H1 (cell line): ENCODE measurements at regions not wholly inside any gene's neighbourhood (a gene's known extent, or its start where the extent isn't known, plus 50 kb on each side); places are given as distances from the start of the nearest gene placed in this dataset.

Experiments
- CTCF ChIA-PET: fragments of 300-600 bp; sonication (Branson Sonifier 250); formaldehyde crosslinking; loops from one replicate; lab custom pipeline; 2021; ENCODE audit not compliant: partially characterized antibody; lab: Charles Lee
- POLR2A ChIA-PET: fragments of 300-600 bp; sonication (Branson Sonifier 250); formaldehyde crosslinking; loops from one replicate; lab custom pipeline; 2021; ENCODE audit warnings: inconsistent platforms; ENCODE audit not compliant: partially characterized antibody; lab: Charles Lee
- DNase-seq, 2 experiments: peaks; one replicate each; pipeline versions ENCODE4 v3.0.0 to v3.0.0-alpha.2; 2010 to 2022; ENCODE audit warnings: low spot score in 2 of 2, low read depth in 1 of 2, mixed read lengths in 1 of 2
- FAIRE-seq: peaks from 2 replicates; lab custom pipeline; 2011; peaks lifted over from hg19 to GRCh38; lab: Jason Lieb, UNC
- H2AFZ ChIP-seq: 2 replicates; pipeline ENCODE4 v1.8.1; 2012; ENCODE audit warnings: low read length, inconsistent platforms
- H2AK5ac ChIP-seq: 2 replicates; pipeline ENCODE4 v1.6.1; 2013; ENCODE audit warnings: low read depth, low read length
- H2BK120ac ChIP-seq: replicated peaks from 2 replicates; pipeline ENCODE3; 2013; ENCODE audit warnings: low read depth, low read length, inconsistent platforms
- H2BK12ac ChIP-seq: 2 replicates; pipeline ENCODE4 v1.6.1; 2013; ENCODE audit warnings: low read depth, low read length
- H2BK15ac ChIP-seq: 2 replicates; pipeline ENCODE4 v1.6.1; 2013; ENCODE audit warnings: low read length
- H2BK20ac ChIP-seq: 2 replicates; pipeline ENCODE4 v1.6.1; 2013; ENCODE audit warnings: low read length
- H2BK5ac ChIP-seq: 2 replicates; pipeline ENCODE4 v1.6.1; 2013; ENCODE audit warnings: low read depth, low read length
- H3K14ac ChIP-seq: 2 replicates; pipeline ENCODE4 v1.6.1; 2013; ENCODE audit warnings: inconsistent platforms; ENCODE audit not compliant: insufficient read length
- H3K18ac ChIP-seq: 2 replicates; pipeline ENCODE4 v1.6.1; 2013; ENCODE audit warnings: low read length; ENCODE audit errors: extremely low read depth
- H3K23ac ChIP-seq: 2 replicates; pipeline ENCODE4 v1.6.1; 2013; ENCODE audit warnings: inconsistent platforms; ENCODE audit not compliant: insufficient read length
- H3K23me2 ChIP-seq: 2 replicates; pipeline ENCODE4 v1.6.1; 2013; ENCODE audit warnings: low read depth, low read length
- H3K27ac ChIP-seq: 2 replicates; pipeline ENCODE4 v1.6.1; 2011; ENCODE audit warnings: low read depth, low read length, inconsistent platforms
- H3K27me3 ChIP-seq, 4 experiments: replicated peaks in 1 of 4; 1 replicate in 1 of 4; 2 replicates in 3 of 4; pipeline versions ENCODE4 v1.6.1 to v1.8.1; 2011 to 2013; ENCODE audit warnings: low read length in 3 of 4, mild to moderate bottlenecking in 3 of 4, inconsistent platforms in 2 of 4, mixed read lengths in 2 of 4, moderate library complexity in 1 of 4; ENCODE audit not compliant: control insufficient read depth in 3 of 4, insufficient read depth in 3 of 4; ENCODE audit errors: extremely low read depth in 1 of 4
- H3K36me3 ChIP-seq, 4 experiments: 2 replicates each; pipeline versions ENCODE4 v1.6.1 to v1.8.1; 2011 to 2013; ENCODE audit warnings: mild to moderate bottlenecking in 4 of 4, low read length in 3 of 4, moderate library complexity in 2 of 4, control low read depth in 1 of 4, inconsistent platforms in 1 of 4; ENCODE audit not compliant: insufficient read depth in 4 of 4, control insufficient read depth in 2 of 4
- H3K4ac ChIP-seq: replicated peaks from 2 replicates; pipeline ENCODE3; 2013; ENCODE audit warnings: low read length, low read depth, mixed read lengths, inconsistent platforms; ENCODE audit not compliant: insufficient read length
- H3K4me1 ChIP-seq, 4 experiments: replicated peaks in 1 of 4; 1 replicate in 1 of 4; 2 replicates in 3 of 4; pipeline versions ENCODE4 v1.6.1 to v1.8.1; 2011 to 2013; ENCODE audit warnings: low read length in 3 of 4, inconsistent platforms in 2 of 4, mixed read lengths in 1 of 4; ENCODE audit not compliant: insufficient read depth in 4 of 4, control insufficient read depth in 3 of 4
- H3K4me2 ChIP-seq, 2 experiments: 2 replicates each; pipeline versions ENCODE4 v1.6.1 to v1.8.1; 2011 to 2013; ENCODE audit warnings: low read depth in 2 of 2, low read length in 2 of 2, control low read depth in 1 of 2, inconsistent platforms in 1 of 2, mild to moderate bottlenecking in 1 of 2; ENCODE audit not compliant: insufficient read depth in 1 of 2
- H3K4me3 ChIP-seq, 4 experiments: fragments of 200-600, 300-600 bp in 1 of 4; sonication (generic), shearing (Covaris generic), sonication (Bioruptor Twin) in 1 of 4; 2 replicates each; pipeline versions ENCODE4 v1.5.1 to v1.8.1; 2011 to 2016; ENCODE audit warnings: low read length in 4 of 4, low read depth in 3 of 4, control low read depth in 2 of 4, inconsistent platforms in 2 of 4, mild to moderate bottlenecking in 2 of 4, mixed read lengths in 1 of 4, moderate library complexity in 1 of 4; ENCODE audit not compliant: insufficient read depth in 2 of 4; ENCODE audit errors: extremely low read depth in 1 of 4
- H3K56ac ChIP-seq: replicated peaks from 2 replicates; pipeline ENCODE3; 2013; ENCODE audit warnings: low read depth, mild to moderate bottlenecking, mixed read lengths, low read length, inconsistent platforms; ENCODE audit not compliant: insufficient read length
- H3K79me1 ChIP-seq: 2 replicates; pipeline ENCODE4 v1.6.1; 2013; ENCODE audit warnings: low read depth, low read length, control low read depth
- H3K79me2 ChIP-seq, 2 experiments: 2 replicates each; pipeline versions ENCODE4 v1.6.1 to v1.8.1; 2012 to 2013; ENCODE audit warnings: low read length in 2 of 2, mild to moderate bottlenecking in 2 of 2, inconsistent platforms in 1 of 2; ENCODE audit not compliant: insufficient read depth in 2 of 2, control insufficient read depth in 1 of 2
- H3K9ac ChIP-seq, 4 experiments: replicated peaks in 1 of 4; 1 replicate in 1 of 4; 2 replicates in 3 of 4; pipeline versions ENCODE4 v1.6.1 to v1.8.1; 2011 to 2013; ENCODE audit warnings: low read depth in 3 of 4, low read length in 3 of 4, control low read depth in 2 of 4, mild to moderate bottlenecking in 2 of 4, moderate library complexity in 2 of 4, inconsistent platforms in 1 of 4; ENCODE audit errors: extremely low read depth in 1 of 4
- H3K9me3 ChIP-seq, 2 experiments: 2 replicates each; pipeline versions ENCODE4 v1.6.1 to v1.8.1; 2012 to 2013; ENCODE audit warnings: mild to moderate bottlenecking in 2 of 2, moderate library complexity in 2 of 2, control low read depth in 1 of 2, inconsistent platforms in 1 of 2, low read depth in 1 of 2, low read length in 1 of 2, mixed read lengths in 1 of 2; ENCODE audit not compliant: insufficient read depth in 2 of 2
- H4K20me1 ChIP-seq, 2 experiments: replicated peaks in 1 of 2; 2 replicates each; pipeline versions ENCODE3 to v1.8.1; 2011 to 2013; ENCODE audit warnings: inconsistent platforms in 2 of 2, low read length in 2 of 2, mild to moderate bottlenecking in 1 of 2; ENCODE audit not compliant: insufficient read depth in 2 of 2, control insufficient read depth in 1 of 2
- H4K5ac ChIP-seq: 2 replicates; pipeline ENCODE4 v1.6.1; 2013; ENCODE audit warnings: low read length, low read depth, mixed read lengths, inconsistent platforms; ENCODE audit not compliant: insufficient read length
- H4K8ac ChIP-seq: 2 replicates; pipeline ENCODE4 v1.8.0; 2013; ENCODE audit warnings: mild to moderate bottlenecking, moderate library complexity, low read length, inconsistent platforms; ENCODE audit not compliant: insufficient read depth; ENCODE audit errors: extremely low read depth
- H4K91ac ChIP-seq: replicated peaks from 2 replicates; pipeline ENCODE3; 2013; ENCODE audit warnings: low read length, mixed read lengths, inconsistent platforms; ENCODE audit not compliant: insufficient read length
- SP2 ChIP-seq: IDR thresholded peaks from 2 replicates; pipeline ENCODE4 v1.6.1; 2012; ENCODE audit warnings: mild to moderate bottlenecking, low read length, inconsistent platforms
- WGBS, 2 experiments: shearing (Covaris generic) in 1 of 2; methylation state at CpG; one replicate each; pipeline versions ENCODE4 v1.1.6 to v1.1.7; 2013 to 2015; ENCODE audit warnings: low lambda C conversion rate in 2 of 2, mixed read lengths in 2 of 2, inconsistent platforms in 1 of 2, low coverage in 1 of 2, missing lambda C conversion rate in 1 of 2; ENCODE audit not compliant: insufficient replicate concordance in 2 of 2, insufficient coverage in 1 of 2, insufficient read length in 1 of 2; ENCODE audit errors: extremely low coverage in 1 of 2, missing lambda C conversion rate in 1 of 2; 5-methylcytosine and 5-hydroxymethylcytosine counted together

- Histone ChIP-seq H4K91ac (no peak overlapping the region), H3K9ac (no peak overlapping the region), H2AK5ac (no peak overlapping the region), H2BK120ac (no peak overlapping the region), H2BK5ac (no peak overlapping the region), H3K23me2 (no peaks in the 10 kb centered on the region), H4K8ac (no peak overlapping the region), H3K23ac (no peak overlapping the region), H3K4me3 (no peak overlapping the region), H3K79me1 (no peaks in the 10 kb centered on the region), H3K4me1 (no peaks in the 10 kb centered on the region), H3K27me3 (no peaks in the 10 kb centered on the region), H3K56ac (no peak overlapping the region), H2BK15ac (no peak overlapping the region), H4K20me1 (no peaks in the 10 kb centered on the region), H3K36me3 (no peaks in the 10 kb centered on the region; a peak in 1 of 8 replicates), H3K4ac (no peak overlapping the region), H3K79me2 (no peaks in the 10 kb centered on the region), H3K18ac (no peak overlapping the region), H3K4me2 (no peak overlapping the region), H2BK12ac (no peak overlapping the region), H3K14ac (no peak overlapping the region), H4K5ac (no peak overlapping the region), H3K27ac (no peak overlapping the region), H2BK20ac (no peak overlapping the region), H2AFZ (no peak overlapping the region), H3K9me3 (no peaks in the 10 kb centered on the region)
- WGBS, 2 experiments, result 81% methylated on average over 4 of the region's 4 CpGs; no CpG with 5 or more reads in 1 of the 2 experiments
- no peak for TF ChIP-seq SP2
- DNase-seq, result no peak
- POLR2A ChIA-PET, result no interaction called here
- no peak for FAIRE-seq
- CTCF ChIA-PET, result interaction anchor here (1.2 kb wide), 1 partner anchor 11 kb away, joined by 6 read pairs; no protein-coding TSS in a partner anchor
Observed at GRCh38 chrX:102846544-102847236, 90.4 kb upstream of the RAB40AL start.
